ENCODE measurements at regions not wholly inside any gene's neighbourhood (a gene's known extent, or its start where the extent isn't known, plus 50 kb on each side); places are given as distances from the start of the nearest gene placed in this dataset.

DNA sequence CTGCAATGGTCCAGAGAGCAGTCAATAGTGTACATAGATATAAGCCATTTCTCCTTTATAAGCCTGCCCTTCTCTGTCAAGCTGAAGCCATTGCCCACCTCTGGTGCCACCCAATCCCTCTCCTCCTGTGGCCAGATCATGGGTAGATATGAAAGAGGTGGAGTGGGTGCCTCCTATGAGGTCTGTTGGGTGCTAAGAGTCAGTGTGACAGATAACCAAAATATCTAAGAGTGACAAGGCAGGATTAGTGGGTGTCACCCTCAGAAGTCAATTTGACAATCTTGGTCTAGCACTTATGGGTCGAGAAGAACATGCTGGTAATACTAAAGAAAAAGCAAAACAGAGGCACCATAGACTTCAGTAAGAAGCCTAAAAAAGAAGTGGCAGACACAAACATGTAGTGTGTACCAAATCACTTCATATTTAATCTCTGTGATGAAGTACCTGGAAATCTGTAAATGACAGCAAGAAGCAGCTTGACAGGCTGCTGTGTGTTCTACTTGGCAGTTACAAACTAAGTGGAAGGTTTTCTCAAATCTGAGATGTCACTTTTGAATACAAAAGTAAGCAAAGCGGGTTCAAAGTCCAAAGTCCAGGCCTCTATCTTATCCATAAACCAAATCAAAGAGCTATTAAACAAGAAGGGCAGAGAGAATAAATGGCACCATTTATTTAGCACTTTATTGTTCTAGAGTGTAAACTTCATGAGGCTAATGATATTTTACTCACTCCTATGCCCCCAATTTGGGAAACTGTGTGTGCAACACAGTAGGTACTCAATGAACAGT lies 118.9 kb upstream of the EOMES start:
- H3K9ac ChIP-seq (ENCODE audit: low read depth, low read length, poor library complexity): no peak overlapping the region
- H2AK5ac ChIP-seq (ENCODE audit: low read depth, low read length): no peak overlapping the region
- no peak overlapping the region for H2BK5ac ChIP-seq (ENCODE audit: low read length)
- H2BK120ac ChIP-seq (ENCODE audit: low read depth, low read length): no peak overlapping the region
- no peaks in the 10 kb centered on the region for H3K4me1 ChIP-seq (ENCODE audit: control insufficient read depth in 2 of 2, insufficient read depth in 1 of 2, low read depth in 1 of 2, low read length in 2 of 2)
- no peak overlapping the region for H3K4me3 ChIP-seq (ENCODE audit: low read length in 2 of 2)
- H3K4ac ChIP-seq (ENCODE audit: low read length): no peak overlapping the region
- H3K27ac ChIP-seq (replicated peaks; ENCODE audit: low read length): no peak overlapping the region
- H3K18ac ChIP-seq (ENCODE audit: low read length): no peak overlapping the region
- no peak overlapping the region for H4K8ac ChIP-seq (ENCODE audit: low read depth, low read length)
- H2AFZ ChIP-seq (ENCODE audit: low read length): no peak overlapping the region
- H3K36me3 ChIP-seq (replicated peaks in 1 of 2; ENCODE audit: control insufficient read depth in 2 of 2, insufficient read depth in 2 of 2, low read length in 2 of 2): no peaks in the 10 kb centered on the region
- no peak overlapping the region for H4K91ac ChIP-seq (ENCODE audit: low read depth, low read length, poor library complexity)
- no peak overlapping the region for H2BK15ac ChIP-seq (ENCODE audit: low read length)
- no peaks in the 10 kb centered on the region for H3K9me3 ChIP-seq (replicated peaks in 1 of 2; ENCODE audit: control insufficient read depth in 2 of 2, insufficient read depth in 1 of 2, low read depth in 1 of 2, low read length in 2 of 2)
- no peaks in the 10 kb centered on the region for H3K27me3 ChIP-seq (ENCODE audit: control insufficient read depth in 3 of 3, insufficient read depth in 3 of 3, low read depth in 1 of 3, low read length in 3 of 3)
- H3K23ac ChIP-seq (ENCODE audit: low read depth, low read length, poor library complexity): no peak overlapping the region
- H3K14ac ChIP-seq (ENCODE audit: low read length): no peak overlapping the region
- DNase-seq (ENCODE audit: low spot score): no peak
- WGBS, 2 donors (ENCODE audit: extremely low coverage in 2 of 2, insufficient read length in 2 of 2, insufficient replicate concordance in 1 of 2): no CpG with 5 or more reads among the region's 2 CpGs
- H2BK12ac ChIP-seq (ENCODE audit: low read length): no peak overlapping the region
- H3K79me1 ChIP-seq (ENCODE audit: low read depth, low read length): no peaks in the 10 kb centered on the region
- no peak overlapping the region for H3K4me2 ChIP-seq (ENCODE audit: insufficient read depth, low read length, poor library complexity, severe bottlenecking)

DNA sequence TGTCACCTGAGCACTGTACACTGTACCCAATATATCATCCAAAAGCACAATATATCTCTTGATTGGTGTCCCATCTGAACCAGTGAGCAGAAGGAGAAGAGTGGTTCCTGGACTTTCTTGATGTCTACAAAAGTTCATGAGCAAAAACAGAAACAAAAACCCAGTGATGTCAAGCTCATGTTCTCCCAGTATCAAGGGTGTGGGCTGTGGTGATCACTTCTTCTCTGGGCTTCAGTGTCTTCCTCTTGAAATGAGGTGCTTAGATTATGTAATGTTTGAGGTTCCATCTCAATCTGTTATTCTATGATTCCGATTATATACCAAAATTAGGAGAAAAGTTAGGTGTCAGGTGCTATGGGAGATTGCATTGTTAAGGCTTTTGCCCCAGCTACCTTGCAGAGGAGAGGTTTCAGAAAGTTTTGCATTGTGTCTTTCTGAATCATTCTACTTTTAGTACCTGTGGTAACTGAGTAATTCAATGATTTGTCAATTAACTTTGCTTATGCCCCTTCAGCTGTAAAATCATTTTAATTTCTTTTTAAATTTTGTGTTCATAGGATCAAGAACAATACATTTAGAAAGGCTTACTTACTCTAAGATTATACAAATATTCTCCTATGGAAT lies 122.0 kb upstream of the EOMES start:
- no peak overlapping the region for H2AK5ac ChIP-seq (ENCODE audit: low read depth, low read length)
- no peaks in the 10 kb centered on the region for H3K36me3 ChIP-seq (replicated peaks in 1 of 2; ENCODE audit: control insufficient read depth in 2 of 2, insufficient read depth in 2 of 2, low read length in 2 of 2)
- H3K27me3 ChIP-seq (ENCODE audit: control insufficient read depth in 3 of 3, insufficient read depth in 3 of 3, low read depth in 1 of 3, low read length in 3 of 3): no peaks in the 10 kb centered on the region
- H2BK15ac ChIP-seq (ENCODE audit: low read length): no peak overlapping the region
- no peak overlapping the region for H3K4me2 ChIP-seq (ENCODE audit: insufficient read depth, low read length, poor library complexity, severe bottlenecking)
- no peak overlapping the region for H2BK5ac ChIP-seq (ENCODE audit: low read length)
- H2BK12ac ChIP-seq (ENCODE audit: low read length): no peak overlapping the region
- H2BK120ac ChIP-seq (ENCODE audit: low read depth, low read length): no peak overlapping the region
- no CpG with 5 or more reads among the region's 1 CpG for WGBS, 2 donors (ENCODE audit: extremely low coverage in 2 of 2, insufficient read length in 2 of 2, insufficient replicate concordance in 1 of 2)
- H3K9ac ChIP-seq (ENCODE audit: low read depth, low read length, poor library complexity): no peak overlapping the region
- no peak overlapping the region for H3K27ac ChIP-seq (replicated peaks; ENCODE audit: low read length)
- H4K8ac ChIP-seq (ENCODE audit: low read depth, low read length): no peak overlapping the region
- no peaks in the 10 kb centered on the region for H3K9me3 ChIP-seq (replicated peaks in 1 of 2; ENCODE audit: control insufficient read depth in 2 of 2, insufficient read depth in 1 of 2, low read depth in 1 of 2, low read length in 2 of 2)
- no peak overlapping the region for H3K18ac ChIP-seq (ENCODE audit: low read length)
- no peak overlapping the region for H3K14ac ChIP-seq (ENCODE audit: low read length)
- H4K91ac ChIP-seq (ENCODE audit: low read depth, low read length, poor library complexity): no peak overlapping the region
- DNase-seq (ENCODE audit: low spot score): no peak
- no peaks in the 10 kb centered on the region for H3K4me1 ChIP-seq (ENCODE audit: control insufficient read depth in 2 of 2, insufficient read depth in 1 of 2, low read depth in 1 of 2, low read length in 2 of 2)
- no peaks in the 10 kb centered on the region for H3K79me1 ChIP-seq (ENCODE audit: low read depth, low read length)
- no peak overlapping the region for H3K4me3 ChIP-seq (ENCODE audit: low read length in 2 of 2)
- no peak overlapping the region for H3K23ac ChIP-seq (ENCODE audit: low read depth, low read length, poor library complexity)
- no peak overlapping the region for H2AFZ ChIP-seq (ENCODE audit: low read length)
- no peak overlapping the region for H3K4ac ChIP-seq (ENCODE audit: low read length)

DNA sequence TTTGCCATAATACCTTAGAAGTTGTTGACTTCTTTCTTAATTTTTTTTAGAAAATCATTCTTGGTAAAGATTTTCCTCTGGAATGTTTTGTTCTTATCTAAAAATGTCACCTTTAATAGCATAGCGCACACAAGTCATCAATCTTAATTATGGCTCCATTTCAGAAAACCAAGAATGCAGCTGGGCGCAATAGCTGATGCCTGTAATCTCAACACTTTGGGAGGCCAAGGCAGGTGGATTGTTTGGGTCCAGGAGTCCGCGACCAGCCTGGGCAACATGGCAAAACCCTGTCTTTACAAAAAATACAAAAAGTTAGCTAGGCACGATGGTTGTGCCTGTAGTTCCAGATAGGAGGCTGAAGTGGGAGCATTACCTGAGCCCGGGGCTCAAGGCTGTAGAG lies 125.6 kb upstream of the EOMES start:
- WGBS, 2 donors (ENCODE audit: extremely low coverage in 2 of 2, insufficient read length in 2 of 2, insufficient replicate concordance in 1 of 2): no CpG with 5 or more reads among the region's 6 CpGs
- Histone ChIP-seq H3K4ac (ENCODE audit: low read length) (no peak overlapping the region), H3K4me2 (ENCODE audit: insufficient read depth, low read length, poor library complexity, severe bottlenecking) (no peak overlapping the region), H3K23ac (ENCODE audit: low read depth, low read length, poor library complexity) (no peak overlapping the region), H3K9me3 (replicated peaks in 1 of 2; ENCODE audit: control insufficient read depth in 2 of 2, insufficient read depth in 1 of 2, low read depth in 1 of 2, low read length in 2 of 2) (peaks cover 0 to 6% of the 10 kb centered on the region in 2 donors), H3K18ac (ENCODE audit: low read length) (no peak overlapping the region), H4K8ac (ENCODE audit: low read depth, low read length) (no peak overlapping the region), H3K27ac (replicated peaks; ENCODE audit: low read length) (no peak overlapping the region), H3K27me3 (ENCODE audit: control insufficient read depth in 3 of 3, insufficient read depth in 3 of 3, low read depth in 1 of 3, low read length in 3 of 3) (no peaks in the 10 kb centered on the region), H3K9ac (ENCODE audit: low read depth, low read length, poor library complexity) (no peak overlapping the region), H3K36me3 (replicated peaks in 1 of 2; ENCODE audit: control insufficient read depth in 2 of 2, insufficient read depth in 2 of 2, low read length in 2 of 2) (no peaks in the 10 kb centered on the region), H2BK12ac (ENCODE audit: low read length) (no peak overlapping the region), H3K79me1 (ENCODE audit: low read depth, low read length) (no peaks in the 10 kb centered on the region), H2BK120ac (ENCODE audit: low read depth, low read length) (no peak overlapping the region), H2BK5ac (ENCODE audit: low read length) (no peak overlapping the region), H4K91ac (ENCODE audit: low read depth, low read length, poor library complexity) (no peak overlapping the region), H2BK15ac (ENCODE audit: low read length) (no peak overlapping the region), H2AK5ac (ENCODE audit: low read depth, low read length) (no peak overlapping the region), H3K4me3 (ENCODE audit: low read length in 2 of 2) (no peak overlapping the region), H3K4me1 (ENCODE audit: control insufficient read depth in 2 of 2, insufficient read depth in 1 of 2, low read depth in 1 of 2, low read length in 2 of 2) (no peaks in the 10 kb centered on the region), H2AFZ (ENCODE audit: low read length) (no peak overlapping the region), H3K14ac (ENCODE audit: low read length) (no peak overlapping the region)
- DNase-seq (ENCODE audit: low spot score): no peak

DNA sequence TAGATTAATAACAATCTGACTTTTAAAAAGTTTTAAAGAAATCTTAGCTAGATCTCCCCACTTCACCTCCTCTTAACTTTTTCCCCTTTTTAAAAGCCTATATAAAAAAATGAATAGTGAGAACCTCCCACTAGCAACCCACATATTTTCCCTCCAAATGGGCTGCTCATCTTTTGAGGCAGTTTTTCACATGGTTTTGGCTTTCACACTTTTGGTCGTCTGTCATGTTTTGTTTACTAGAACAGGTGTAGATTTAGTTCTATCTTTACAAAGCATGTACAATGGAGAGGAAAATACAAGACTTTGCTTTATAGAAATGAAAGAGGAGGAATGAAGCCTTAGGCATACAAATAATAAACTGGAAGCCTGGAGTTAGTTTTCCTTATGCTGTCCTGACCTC lies 126.7 kb upstream of the EOMES start:
- no peak overlapping the region for H2AK5ac ChIP-seq (ENCODE audit: low read depth, low read length)
- no peak overlapping the region for H3K27ac ChIP-seq (replicated peaks; ENCODE audit: low read length)
- H3K9me3 ChIP-seq (replicated peaks in 1 of 2; ENCODE audit: control insufficient read depth in 2 of 2, insufficient read depth in 1 of 2, low read depth in 1 of 2, low read length in 2 of 2): peaks cover 0 to 6% of the 10 kb centered on the region in 2 donors
- no peak overlapping the region for H3K14ac ChIP-seq (ENCODE audit: low read length)
- no peak overlapping the region for H3K18ac ChIP-seq (ENCODE audit: low read length)
- H2AFZ ChIP-seq (ENCODE audit: low read length): no peak overlapping the region
- H3K79me1 ChIP-seq (ENCODE audit: low read depth, low read length): no peaks in the 10 kb centered on the region
- H3K4ac ChIP-seq (ENCODE audit: low read length): no peak overlapping the region
- H3K9ac ChIP-seq (ENCODE audit: low read depth, low read length, poor library complexity): no peak overlapping the region
- H4K8ac ChIP-seq (ENCODE audit: low read depth, low read length): no peak overlapping the region
- no peak overlapping the region for H4K91ac ChIP-seq (ENCODE audit: low read depth, low read length, poor library complexity)
- H2BK12ac ChIP-seq (ENCODE audit: low read length): no peak overlapping the region
- H3K4me2 ChIP-seq (ENCODE audit: insufficient read depth, low read length, poor library complexity, severe bottlenecking): no peak overlapping the region
- H2BK5ac ChIP-seq (ENCODE audit: low read length): no peak overlapping the region
- no peak overlapping the region for H3K4me3 ChIP-seq (ENCODE audit: low read length in 2 of 2)
- no CpG with 5 or more reads among the region's 1 CpG for WGBS, 2 donors (ENCODE audit: extremely low coverage in 2 of 2, insufficient read length in 2 of 2, insufficient replicate concordance in 1 of 2)
- H3K36me3 ChIP-seq (replicated peaks in 1 of 2; ENCODE audit: control insufficient read depth in 2 of 2, insufficient read depth in 2 of 2, low read length in 2 of 2): no peaks in the 10 kb centered on the region
- H3K23ac ChIP-seq (ENCODE audit: low read depth, low read length, poor library complexity): no peak overlapping the region
- no peaks in the 10 kb centered on the region for H3K4me1 ChIP-seq (ENCODE audit: control insufficient read depth in 2 of 2, insufficient read depth in 1 of 2, low read depth in 1 of 2, low read length in 2 of 2)
- H3K27me3 ChIP-seq (ENCODE audit: control insufficient read depth in 3 of 3, insufficient read depth in 3 of 3, low read depth in 1 of 3, low read length in 3 of 3): no peaks in the 10 kb centered on the region
- no peak overlapping the region for H2BK15ac ChIP-seq (ENCODE audit: low read length)
- DNase-seq (ENCODE audit: low spot score): no peak
- H2BK120ac ChIP-seq (ENCODE audit: low read depth, low read length): no peak overlapping the region
